PC-3 (cell line): ENCODE measurements at regions not wholly inside any gene's neighbourhood (a gene's known extent, or its start where the extent isn't known, plus 50 kb on each side); places are given as distances from the start of the nearest gene placed in this dataset.

Experiments used
- EZH2 ChIP-seq: fragments of 300-600 bp; sonication (generic); IDR thresholded peaks from one replicate; pipeline ENCODE4 v1.6.1; 2017; ENCODE audit warnings: antibody characterized with exemption, mild to moderate bottlenecking, low read length; ENCODE audit not compliant: unreplicated experiment
- TF ChIP-seq, protein P1 (sequence below): fragments of 300-600 bp; sonication (generic); conservative IDR thresholded peaks from 2 replicates; pipeline ENCODE4 v1.5.1; 2017; ENCODE audit warnings: antibody characterized with exemption, low read depth, mild to moderate bottlenecking, low read length

DNA sequence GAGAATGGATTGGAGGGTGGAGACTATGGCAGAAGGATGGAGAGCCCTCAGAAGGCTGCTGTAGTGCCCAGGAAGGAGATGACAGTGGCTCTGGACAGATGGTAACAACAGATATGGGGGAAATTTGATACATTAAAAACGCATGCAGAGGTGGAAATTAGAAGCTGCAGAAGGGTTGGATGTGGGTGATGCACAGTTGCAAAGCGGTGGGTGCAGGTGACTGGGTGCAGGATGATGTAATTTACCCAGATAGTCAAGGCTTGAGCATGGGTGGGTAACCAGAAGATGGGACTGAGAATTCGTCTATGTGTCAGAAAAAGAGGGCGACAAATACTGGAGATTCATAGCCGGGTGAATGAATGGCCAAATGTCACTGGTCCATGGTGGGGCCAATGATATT lies 570.3 kb downstream of the MN1 start:
- TF ChIP-seq, protein P1, sequence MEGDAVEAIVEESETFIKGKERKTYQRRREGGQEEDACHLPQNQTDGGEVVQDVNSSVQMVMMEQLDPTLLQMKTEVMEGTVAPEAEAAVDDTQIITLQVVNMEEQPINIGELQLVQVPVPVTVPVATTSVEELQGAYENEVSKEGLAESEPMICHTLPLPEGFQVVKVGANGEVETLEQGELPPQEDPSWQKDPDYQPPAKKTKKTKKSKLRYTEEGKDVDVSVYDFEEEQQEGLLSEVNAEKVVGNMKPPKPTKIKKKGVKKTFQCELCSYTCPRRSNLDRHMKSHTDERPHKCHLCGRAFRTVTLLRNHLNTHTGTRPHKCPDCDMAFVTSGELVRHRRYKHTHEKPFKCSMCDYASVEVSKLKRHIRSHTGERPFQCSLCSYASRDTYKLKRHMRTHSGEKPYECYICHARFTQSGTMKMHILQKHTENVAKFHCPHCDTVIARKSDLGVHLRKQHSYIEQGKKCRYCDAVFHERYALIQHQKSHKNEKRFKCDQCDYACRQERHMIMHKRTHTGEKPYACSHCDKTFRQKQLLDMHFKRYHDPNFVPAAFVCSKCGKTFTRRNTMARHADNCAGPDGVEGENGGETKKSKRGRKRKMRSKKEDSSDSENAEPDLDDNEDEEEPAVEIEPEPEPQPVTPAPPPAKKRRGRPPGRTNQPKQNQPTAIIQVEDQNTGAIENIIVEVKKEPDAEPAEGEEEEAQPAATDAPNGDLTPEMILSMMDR, result no peak
- TF ChIP-seq EZH2, result no peak
